OCI-LY3 (cell line): ENCODE measurements at regions not wholly inside any gene's neighbourhood (a gene's known extent, or its start where the extent isn't known, plus 50 kb on each side); places are given as distances from the start of the nearest gene placed in this dataset.

Experiments
- EZH2phosphoT487 ChIP-seq: fragments of 200-600 bp; shearing (Covaris generic); IDR thresholded peaks from 2 replicates; pipeline ENCODE4 v1.6.1; 2018; ENCODE audit warnings: antibody characterized with exemption, mixed run types, low read depth
- TF ChIP-seq, protein P1 (sequence below): fragments of 200-600, 300-600 bp; sonication (generic); IDR thresholded peaks from 2 replicates; pipeline ENCODE4 v1.5.1; 2014; ENCODE audit warnings: antibody characterized with exemption, low read length, low read depth

DNA sequence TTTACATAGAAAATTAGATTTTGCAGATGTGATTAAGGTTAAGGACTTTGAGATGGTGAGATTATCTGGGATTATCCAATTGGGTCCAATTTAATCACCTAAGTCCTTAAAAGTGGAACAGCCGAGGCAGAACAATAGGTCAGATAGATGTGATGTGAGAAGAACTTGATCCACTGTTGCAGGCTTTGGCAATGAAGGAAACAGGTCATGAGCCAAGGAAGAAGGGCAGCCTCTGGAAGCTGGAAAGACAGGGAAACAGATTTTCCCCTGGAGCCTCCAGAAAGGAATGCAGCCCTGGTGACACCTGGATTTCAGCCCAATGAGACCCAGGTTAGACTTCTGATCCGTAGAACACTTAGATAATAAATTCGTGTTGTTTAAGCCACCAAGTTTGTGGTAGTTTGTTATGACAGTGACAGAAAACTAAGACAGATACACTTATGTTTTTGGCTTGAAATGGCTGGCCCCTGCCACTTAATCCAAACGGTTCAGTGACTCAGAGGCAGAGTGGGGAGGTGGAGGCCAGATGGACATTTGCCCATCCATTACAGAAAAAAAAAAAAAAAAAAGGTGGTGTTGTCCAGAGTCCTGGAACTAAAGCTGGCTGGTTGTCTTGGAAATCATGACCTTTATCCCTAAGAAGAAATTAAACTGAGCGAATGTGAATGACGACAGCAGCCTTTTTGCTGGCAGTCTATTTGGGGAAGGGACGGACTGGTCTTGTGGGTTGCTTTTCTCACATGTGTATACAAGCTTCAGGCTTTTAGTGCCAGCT lies 181.9 kb upstream of the NRXN3 start:
- TF ChIP-seq, protein P1, sequence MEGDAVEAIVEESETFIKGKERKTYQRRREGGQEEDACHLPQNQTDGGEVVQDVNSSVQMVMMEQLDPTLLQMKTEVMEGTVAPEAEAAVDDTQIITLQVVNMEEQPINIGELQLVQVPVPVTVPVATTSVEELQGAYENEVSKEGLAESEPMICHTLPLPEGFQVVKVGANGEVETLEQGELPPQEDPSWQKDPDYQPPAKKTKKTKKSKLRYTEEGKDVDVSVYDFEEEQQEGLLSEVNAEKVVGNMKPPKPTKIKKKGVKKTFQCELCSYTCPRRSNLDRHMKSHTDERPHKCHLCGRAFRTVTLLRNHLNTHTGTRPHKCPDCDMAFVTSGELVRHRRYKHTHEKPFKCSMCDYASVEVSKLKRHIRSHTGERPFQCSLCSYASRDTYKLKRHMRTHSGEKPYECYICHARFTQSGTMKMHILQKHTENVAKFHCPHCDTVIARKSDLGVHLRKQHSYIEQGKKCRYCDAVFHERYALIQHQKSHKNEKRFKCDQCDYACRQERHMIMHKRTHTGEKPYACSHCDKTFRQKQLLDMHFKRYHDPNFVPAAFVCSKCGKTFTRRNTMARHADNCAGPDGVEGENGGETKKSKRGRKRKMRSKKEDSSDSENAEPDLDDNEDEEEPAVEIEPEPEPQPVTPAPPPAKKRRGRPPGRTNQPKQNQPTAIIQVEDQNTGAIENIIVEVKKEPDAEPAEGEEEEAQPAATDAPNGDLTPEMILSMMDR = no peak
- no peak for TF ChIP-seq EZH2phosphoT487
